ENCODE measurements at regions not wholly inside any gene's neighbourhood (a gene's known extent, or its start where the extent isn't known, plus 50 kb on each side); places are given as distances from the start of the nearest gene placed in this dataset.
"Not testable (repeated sequence)": the region's sequence is repeated elsewhere in the genome, so short reads cannot be mapped to it uniquely, and the experiment has no call there.

DNA sequence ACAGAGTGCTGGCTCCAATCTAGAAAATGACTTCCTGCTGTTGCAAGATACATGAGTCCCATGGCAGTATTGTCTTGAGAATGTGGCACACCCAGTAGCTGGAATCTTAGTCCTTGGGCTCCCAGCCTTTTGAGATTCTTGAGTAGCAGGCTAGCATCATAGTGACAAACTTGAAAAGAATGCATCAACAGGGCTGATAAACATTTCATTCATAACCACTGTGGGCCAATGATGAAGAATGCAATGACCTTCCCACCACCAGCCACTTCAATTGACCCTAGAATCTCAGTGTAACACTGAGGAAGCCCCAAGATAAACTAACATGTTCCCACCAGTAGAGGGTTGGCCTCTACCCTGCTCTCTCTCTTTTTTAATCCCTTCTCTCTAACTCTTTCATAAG is 329.3 kb downstream of the GBA3 start:
- no peaks in the 10 kb centered on the region for H3K79me2 ChIP-seq
- H3K27me3 ChIP-seq (ENCODE audit: control insufficient read depth, insufficient read depth, low read length) = no peaks in the 10 kb centered on the region
- no peak overlapping the region for H3K4me3 ChIP-seq (ENCODE audit: low read depth, low read length)
- no peaks in the 10 kb centered on the region for H3K36me3 ChIP-seq (ENCODE audit: control insufficient read depth, insufficient read depth, low read length)
- H3K4me1 ChIP-seq = no peaks in the 10 kb centered on the region
- H2AFZ ChIP-seq = no peak overlapping the region
- no peak overlapping the region for H3K4me2 ChIP-seq (ENCODE audit: low read length)
- H3K9me3 ChIP-seq (ENCODE audit: control insufficient read depth, low read length) = no peaks in the 10 kb centered on the region
- no peak overlapping the region for H3K27ac ChIP-seq
- H3K9ac ChIP-seq = no peak overlapping the region
- TF ChIP-seq CTCF (IDR thresholded peaks at IDR 0.05) = no peak

GRCh38 chr4:23021040-23021439 is 328.3 kb downstream of the GBA3 start:
- Histone ChIP-seq H3K9ac (no peak overlapping the region), H3K36me3 (ENCODE audit: control insufficient read depth, insufficient read depth, low read length) (no peaks in the 10 kb centered on the region), H2AFZ (no peak overlapping the region), H3K4me3 (ENCODE audit: low read depth, low read length) (no peak overlapping the region), H3K79me2 (no peaks in the 10 kb centered on the region), H3K4me1 (no peaks in the 10 kb centered on the region), H3K9me3 (ENCODE audit: control insufficient read depth, low read length) (no peaks in the 10 kb centered on the region), H3K27me3 (ENCODE audit: control insufficient read depth, insufficient read depth, low read length) (no peaks in the 10 kb centered on the region), H3K27ac (no peak overlapping the region), H3K4me2 (ENCODE audit: low read length) (no peak overlapping the region)
- TF ChIP-seq CTCF (IDR thresholded peaks at IDR 0.05) = no peak

- H3K79me2 ChIP-seq; H2AFZ ChIP-seq; H3K4me3 ChIP-seq (ENCODE audit: low read depth, low read length); H3K9ac ChIP-seq; H3K4me2 ChIP-seq (ENCODE audit: low read length); H3K4me1 ChIP-seq; H3K27me3 ChIP-seq (ENCODE audit: control insufficient read depth, insufficient read depth, low read length); H3K36me3 ChIP-seq (ENCODE audit: control insufficient read depth, insufficient read depth, low read length); H3K9me3 ChIP-seq (ENCODE audit: control insufficient read depth, low read length); H3K27ac ChIP-seq: not testable (repeated sequence)
Measured at GRCh38 chr4:23020399-23020798, 327.7 kb downstream of the GBA3 start.

- TF ChIP-seq CTCF (IDR thresholded peaks at IDR 0.05) = no peak
- no peaks in the 10 kb centered on the region for H3K4me1 ChIP-seq
- H3K27ac ChIP-seq = no peak overlapping the region
- H3K4me3 ChIP-seq (ENCODE audit: low read depth, low read length) = no peak overlapping the region
- no peak overlapping the region for H3K4me2 ChIP-seq (ENCODE audit: low read length)
- no peaks in the 10 kb centered on the region for H3K36me3 ChIP-seq (ENCODE audit: control insufficient read depth, insufficient read depth, low read length)
- no peaks in the 10 kb centered on the region for H3K79me2 ChIP-seq
- H3K9ac ChIP-seq = no peak overlapping the region
- no peaks in the 10 kb centered on the region for H3K27me3 ChIP-seq (ENCODE audit: control insufficient read depth, insufficient read depth, low read length)
- no peak overlapping the region for H2AFZ ChIP-seq
- H3K9me3 ChIP-seq (ENCODE audit: control insufficient read depth, low read length) = no peaks in the 10 kb centered on the region
Measured at GRCh38 chr4:23016981-23017380, 324.2 kb downstream of the GBA3 start.

DNA sequence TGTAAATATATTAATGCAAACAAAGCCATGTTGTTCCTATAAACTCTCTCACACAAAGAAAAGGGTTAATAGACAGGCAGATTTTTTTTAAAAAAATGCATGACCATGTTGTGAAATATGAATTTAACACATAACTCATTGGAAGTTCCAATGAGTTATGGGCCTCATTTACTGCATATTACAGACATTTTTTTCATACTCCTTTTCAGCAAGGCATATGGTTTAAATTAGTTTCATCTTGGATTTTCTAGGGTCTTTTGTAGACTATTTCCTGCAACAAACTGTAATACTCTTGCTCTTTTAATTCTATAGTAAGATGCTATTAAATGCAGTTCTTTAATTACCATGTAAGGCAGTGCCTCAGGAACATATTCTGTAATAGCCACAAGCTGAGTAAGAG is 323.1 kb downstream of the GBA3 start:
- H3K4me1 ChIP-seq = no peaks in the 10 kb centered on the region
- H3K9me3 ChIP-seq (ENCODE audit: control insufficient read depth, low read length) = no peaks in the 10 kb centered on the region
- no peak overlapping the region for H3K27ac ChIP-seq
- H3K9ac ChIP-seq = no peak overlapping the region
- no peak overlapping the region for H3K4me3 ChIP-seq (ENCODE audit: low read depth, low read length)
- TF ChIP-seq CTCF (IDR thresholded peaks at IDR 0.05) = no peak
- no peaks in the 10 kb centered on the region for H3K79me2 ChIP-seq
- no peaks in the 10 kb centered on the region for H3K27me3 ChIP-seq (ENCODE audit: control insufficient read depth, insufficient read depth, low read length)
- no peak overlapping the region for H3K4me2 ChIP-seq (ENCODE audit: low read length)
- H3K36me3 ChIP-seq (ENCODE audit: control insufficient read depth, insufficient read depth, low read length) = no peaks in the 10 kb centered on the region
- H2AFZ ChIP-seq = no peak overlapping the region
